ENCODE measurements at regions not wholly inside any gene's neighbourhood (a gene's known extent, or its start where the extent isn't known, plus 50 kb on each side); places are given as distances from the start of the nearest gene placed in this dataset.

DNA sequence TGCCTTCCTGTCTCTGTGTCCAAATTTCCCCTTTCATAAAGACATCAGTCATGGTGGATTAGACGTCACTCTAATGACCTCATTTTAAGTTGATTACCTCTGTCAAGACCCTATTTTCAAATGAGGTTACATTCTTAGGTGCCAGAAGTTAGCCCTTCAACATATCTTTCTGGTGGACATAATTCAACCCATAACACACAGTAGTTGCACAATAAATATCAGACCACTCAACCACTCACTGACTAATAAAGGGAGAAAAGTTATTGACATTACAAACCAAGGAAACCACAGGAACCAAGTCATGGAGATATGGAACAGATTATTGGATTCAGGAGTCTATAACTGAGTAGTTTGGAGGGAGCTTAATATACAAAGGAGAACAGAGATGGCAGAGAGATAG is 377.4 kb upstream of the ACVR2A start:
- WGBS, 2 donors, result 78 to 89% methylated on average over 1 of the region's 1 CpG
- DNase-seq, result no peak
- no peaks in the 10 kb centered on the region for H3K9me3 ChIP-seq
- no peak overlapping the region for H3K4me3 ChIP-seq (replicated peaks in 1 of 3)
- no peaks in the 10 kb centered on the region for H3K4me1 ChIP-seq
- no peaks in the 10 kb centered on the region for H3K36me3 ChIP-seq
- TF ChIP-seq, protein P1, sequence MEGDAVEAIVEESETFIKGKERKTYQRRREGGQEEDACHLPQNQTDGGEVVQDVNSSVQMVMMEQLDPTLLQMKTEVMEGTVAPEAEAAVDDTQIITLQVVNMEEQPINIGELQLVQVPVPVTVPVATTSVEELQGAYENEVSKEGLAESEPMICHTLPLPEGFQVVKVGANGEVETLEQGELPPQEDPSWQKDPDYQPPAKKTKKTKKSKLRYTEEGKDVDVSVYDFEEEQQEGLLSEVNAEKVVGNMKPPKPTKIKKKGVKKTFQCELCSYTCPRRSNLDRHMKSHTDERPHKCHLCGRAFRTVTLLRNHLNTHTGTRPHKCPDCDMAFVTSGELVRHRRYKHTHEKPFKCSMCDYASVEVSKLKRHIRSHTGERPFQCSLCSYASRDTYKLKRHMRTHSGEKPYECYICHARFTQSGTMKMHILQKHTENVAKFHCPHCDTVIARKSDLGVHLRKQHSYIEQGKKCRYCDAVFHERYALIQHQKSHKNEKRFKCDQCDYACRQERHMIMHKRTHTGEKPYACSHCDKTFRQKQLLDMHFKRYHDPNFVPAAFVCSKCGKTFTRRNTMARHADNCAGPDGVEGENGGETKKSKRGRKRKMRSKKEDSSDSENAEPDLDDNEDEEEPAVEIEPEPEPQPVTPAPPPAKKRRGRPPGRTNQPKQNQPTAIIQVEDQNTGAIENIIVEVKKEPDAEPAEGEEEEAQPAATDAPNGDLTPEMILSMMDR (IDR thresholded peaks at IDR 0.05), result no peak
- TF ChIP-seq POLR2A (IDR thresholded peaks at IDR 0.05), result no peak
- no peak overlapping the region for H3K27ac ChIP-seq
- no peaks in the 10 kb centered on the region for H3K27me3 ChIP-seq
- intact Hi-C loops (cut with DNase I), result no loop called here

DNA sequence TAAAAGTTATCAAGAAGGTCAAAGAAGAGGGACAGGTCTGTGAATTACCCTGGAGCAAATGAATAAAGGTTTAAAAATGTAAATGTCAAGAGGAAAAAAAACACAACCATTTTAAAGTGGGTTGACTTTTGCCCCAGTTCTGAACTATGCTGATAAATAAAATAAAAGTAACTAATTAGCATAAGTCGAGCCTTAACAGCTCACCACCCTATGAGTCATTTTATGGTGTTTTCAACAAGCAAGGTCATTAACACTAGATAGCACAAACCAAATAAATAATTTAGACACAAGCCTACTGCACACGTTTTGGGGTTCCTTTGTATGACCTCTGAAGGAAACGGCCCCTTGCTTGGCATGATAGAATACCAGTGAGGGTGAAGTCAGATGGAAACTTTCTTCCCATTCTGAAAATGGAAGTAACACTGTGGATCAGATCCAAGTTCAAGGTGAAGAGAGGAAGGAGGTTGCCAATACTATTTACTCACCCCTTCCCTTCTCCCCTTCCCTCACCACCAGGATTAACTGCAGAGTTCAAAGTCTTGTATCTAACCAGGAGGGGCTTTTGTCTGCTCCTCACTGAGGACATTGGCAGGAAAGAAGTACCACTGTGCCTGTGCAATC is 380.0 kb upstream of the ACVR2A start:
- Histone ChIP-seq H3K36me3 (no peaks in the 10 kb centered on the region), H3K4me1 (no peaks in the 10 kb centered on the region), H3K27ac (no peak overlapping the region), H3K27me3 (no peaks in the 10 kb centered on the region), H3K9me3 (no peaks in the 10 kb centered on the region), H3K4me3 (replicated peaks in 1 of 3) (no peak overlapping the region)
- WGBS, 2 donors, result 72 to 74% methylated on average over 3 of the region's 3 CpGs
- intact Hi-C loops (cut with DNase I), result no loop called here
- TF ChIP-seq, protein P1 (IDR thresholded peaks at IDR 0.05), result no peak
- no peak for TF ChIP-seq POLR2A (IDR thresholded peaks at IDR 0.05)
- DNase-seq, result no peak

DNA sequence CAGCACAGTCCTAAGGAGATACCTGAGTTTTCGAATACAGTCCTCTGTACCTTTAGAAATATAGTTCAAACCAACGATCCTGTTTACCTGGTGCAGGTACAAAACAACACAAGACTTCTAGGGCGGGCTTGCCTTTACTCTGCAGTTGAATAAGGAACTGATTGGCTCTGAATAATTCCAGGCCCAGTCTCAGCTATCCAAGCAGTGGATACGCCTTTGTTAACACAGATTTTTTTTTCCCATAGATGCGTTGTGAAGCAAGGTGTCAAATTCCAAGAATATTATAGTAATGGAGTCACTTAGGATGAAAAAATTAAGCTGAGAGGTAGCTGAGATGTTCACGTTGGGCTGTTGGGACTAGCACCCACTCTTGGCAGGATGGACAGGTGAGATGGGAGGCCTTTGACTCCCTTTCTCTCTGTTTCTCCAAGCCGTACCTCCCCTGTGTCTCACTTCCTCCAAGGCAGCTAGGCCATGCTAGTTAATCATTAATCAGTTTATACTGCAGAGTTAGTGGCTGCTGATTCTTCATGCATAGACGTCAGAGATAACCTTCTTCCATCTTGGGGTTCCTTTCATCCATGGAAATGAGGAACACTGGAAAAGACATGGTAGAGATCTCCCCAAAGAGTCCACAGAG is 380.8 kb upstream of the ACVR2A start:
- no peak for DNase-seq
- no peaks in the 10 kb centered on the region for H3K9me3 ChIP-seq
- H3K27ac ChIP-seq, result no peak overlapping the region
- no peaks in the 10 kb centered on the region for H3K4me1 ChIP-seq
- TF ChIP-seq, protein P1 (IDR thresholded peaks at IDR 0.05), result no peak
- TF ChIP-seq POLR2A (IDR thresholded peaks at IDR 0.05), result no peak
- no peaks in the 10 kb centered on the region for H3K36me3 ChIP-seq
- no peak overlapping the region for H3K4me3 ChIP-seq (replicated peaks in 1 of 3)
- intact Hi-C loops (cut with DNase I), result no loop called here
- 79 to 81% methylated on average over 8 of the region's 8 CpGs for WGBS, 2 donors
- H3K27me3 ChIP-seq, result no peaks in the 10 kb centered on the region

DNA sequence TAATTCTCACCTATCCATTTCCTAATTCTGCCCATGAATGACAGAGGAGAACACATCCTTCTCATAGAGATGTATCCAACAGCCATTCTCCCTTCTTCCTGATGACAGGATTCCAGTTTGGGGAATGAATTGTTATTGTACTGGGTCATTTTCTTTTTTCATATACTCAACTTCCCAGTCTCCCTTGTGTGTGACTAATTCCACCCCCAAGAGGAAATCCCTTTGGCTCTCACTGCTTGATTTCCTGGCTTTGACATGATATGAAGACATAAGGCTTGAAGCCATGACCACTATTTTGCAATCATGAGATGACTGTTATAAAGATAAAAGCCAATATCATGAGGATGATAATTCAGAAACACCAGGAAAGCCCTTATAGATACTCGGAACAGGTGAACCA is 384.7 kb upstream of the ACVR2A start:
- DNase-seq, result no peak
- H3K4me3 ChIP-seq (replicated peaks in 1 of 3), result no peak overlapping the region
- TF ChIP-seq, protein P1 (IDR thresholded peaks at IDR 0.05), result no peak
- no peak for TF ChIP-seq POLR2A (IDR thresholded peaks at IDR 0.05)
- no peaks in the 10 kb centered on the region for H3K9me3 ChIP-seq
- H3K27me3 ChIP-seq, result no peaks in the 10 kb centered on the region
- 76 to 95% methylated on average over 1 of the region's 1 CpG for WGBS, 2 donors
- intact Hi-C loops (cut with DNase I), result no loop called here
- H3K4me1 ChIP-seq, result no peaks in the 10 kb centered on the region
- H3K36me3 ChIP-seq, result no peaks in the 10 kb centered on the region
- H3K27ac ChIP-seq, result no peak overlapping the region

DNA sequence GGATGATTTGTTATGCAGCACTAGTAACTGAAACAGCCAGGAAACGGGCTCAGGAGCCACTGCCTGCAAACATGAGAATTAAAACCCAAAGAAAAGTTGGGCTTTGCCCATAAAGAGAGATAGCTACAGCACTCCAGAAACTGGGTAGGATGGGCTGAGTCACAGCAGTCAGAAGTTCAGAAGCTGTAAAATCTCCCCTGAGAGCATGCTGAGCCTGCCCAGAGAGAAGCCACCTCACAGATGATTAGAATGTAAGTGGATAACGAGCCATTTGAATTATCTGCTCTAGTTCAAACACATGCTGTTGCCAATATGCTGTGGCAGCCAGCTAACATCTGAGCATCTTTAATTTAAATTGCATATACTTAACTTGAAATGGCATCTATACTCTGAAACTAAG is 388.1 kb upstream of the ACVR2A start:
- intact Hi-C loops (cut with DNase I), result no loop called here
- TF ChIP-seq POLR2A (IDR thresholded peaks at IDR 0.05), result no peak
- TF ChIP-seq, protein P1 (IDR thresholded peaks at IDR 0.05), result no peak
- Histone ChIP-seq H3K27ac (no peak overlapping the region), H3K4me3 (replicated peaks in 1 of 3) (no peak overlapping the region), H3K27me3 (no peaks in the 10 kb centered on the region), H3K36me3 (no peaks in the 10 kb centered on the region), H3K9me3 (no peaks in the 10 kb centered on the region), H3K4me1 (no peaks in the 10 kb centered on the region)
- 63 to 71% methylated on average over 2 of the region's 2 CpGs for WGBS, 2 donors
- DNase-seq, result no peak
